NCI-H1105 treated with DMSO at 0.1 percent for 48 hours (cell line): ENCODE measurements at regions not wholly inside any gene's neighbourhood (a gene's known extent, or its start where the extent isn't known, plus 50 kb on each side); places are given as distances from the start of the nearest gene placed in this dataset.

Experiments
- DNase-seq: peaks from one replicate; lab custom pipeline; 2025; lab: John Stamatoyannopoulos, UW

- DNase-seq, result no peak
Measured at GRCh38 chr6:1122083-1122482, 189.8 kb upstream of the FOXQ1 start.

GRCh38 chr6:1118287-1118647 lies 193.6 kb upstream of the FOXQ1 start:
- no peak for DNase-seq

- DNase-seq, result no peak
Measured at GRCh38 chr6:1117530-1118286, 194.2 kb upstream of the FOXQ1 start.

- DNase-seq, result no peak
Measured at GRCh38 chr6:1116149-1116548, 195.7 kb upstream of the FOXQ1 start.

- DNase-seq, result no peak
Measured at GRCh38 chr6:1113916-1114540, 197.9 kb upstream of the FOXQ1 start.

- no peak for DNase-seq
Measured at GRCh38 chr6:1111361-1111760, 200.5 kb upstream of the FOXQ1 start.

- no peak for DNase-seq
Measured at GRCh38 chr6:1110941-1111349, 201.0 kb upstream of the FOXQ1 start.

- no peak for DNase-seq
Measured at GRCh38 chr6:1110164-1110563, 201.7 kb upstream of the FOXQ1 start.

- DNase-seq, result no peak
Measured at GRCh38 chr6:1109134-1109533, 202.8 kb upstream of the FOXQ1 start.

- DNase-seq, result no peak
Measured at GRCh38 chr6:1108198-1108597, 203.7 kb upstream of the FOXQ1 start.

- no peak for DNase-seq
Measured at GRCh38 chr6:1107578-1107977, 204.3 kb upstream of the FOXQ1 start.

GRCh38 chr6:1105833-1106400 lies 206.0 kb upstream of the FOXQ1 start:
- DNase-seq, result no peak

- DNase-seq, result no peak
Measured at GRCh38 chr6:1104988-1105670, 206.8 kb upstream of the FOXQ1 start.

- no peak for DNase-seq
Measured at GRCh38 chr6:1103945-1104623, 207.8 kb upstream of the FOXQ1 start.

- no peak for DNase-seq
Measured at GRCh38 chr6:1103021-1103420, 208.9 kb upstream of the FOXQ1 start.

GRCh38 chr6:1100269-1100668 lies 211.6 kb upstream of the FOXQ1 start:
- no peak for DNase-seq

GRCh38 chr6:1099264-1099663 lies 212.6 kb upstream of the FOXQ1 start:
- no peak for DNase-seq

GRCh38 chr6:1096967-1097765 lies 214.7 kb upstream of the FOXQ1 start:
- no peak for DNase-seq

- no peak for DNase-seq
Measured at GRCh38 chr6:1094306-1094705, 217.6 kb upstream of the FOXQ1 start.

- no peak for DNase-seq
Measured at GRCh38 chr6:1091900-1092299, 220.0 kb upstream of the FOXQ1 start.

- no peak for DNase-seq
Measured at GRCh38 chr6:1089859-1090258, 222.0 kb upstream of the FOXQ1 start.
